Duodenal mucosa (tissue), 2 donors: ENCODE measurements at regions not wholly inside any gene's neighbourhood (a gene's known extent, or its start where the extent isn't known, plus 50 kb on each side); places are given as distances from the start of the nearest gene placed in this dataset.

Source experiments
- H3K27ac ChIP-seq: one replicate; pipeline ENCODE4 v1.7.0; 2013; ENCODE audit warnings: low read depth, low read length
- H3K27me3 ChIP-seq, 2 donors: one replicate each; pipeline ENCODE4 v1.7.0; 2013; ENCODE audit warnings: low read length in 2 of 2, control low read depth in 1 of 2; ENCODE audit not compliant: insufficient read depth in 2 of 2, control insufficient read depth in 1 of 2
- H3K36me3 ChIP-seq, 2 donors: one replicate each; pipeline ENCODE4 v1.7.0; 2013; ENCODE audit warnings: low read length in 2 of 2, control low read depth in 1 of 2; ENCODE audit not compliant: insufficient read depth in 2 of 2, control insufficient read depth in 1 of 2
- H3K4me1 ChIP-seq, 2 donors: one replicate each; pipeline ENCODE4 v1.7.0; 2013; ENCODE audit warnings: low read length in 2 of 2, control low read depth in 1 of 2; ENCODE audit not compliant: insufficient read depth in 2 of 2, control insufficient read depth in 1 of 2
- H3K4me3 ChIP-seq, 2 donors: one replicate each; pipeline ENCODE4 v1.7.0; 2013; ENCODE audit warnings: low read length in 2 of 2, low read depth in 1 of 2
- H3K9ac ChIP-seq, 2 donors: one replicate each; pipeline ENCODE4 v1.7.0; 2013; ENCODE audit warnings: low read length in 2 of 2, low read depth in 1 of 2
- H3K9me3 ChIP-seq, 2 donors: one replicate each; pipeline ENCODE4 v1.7.0; 2013; ENCODE audit warnings: low read length in 2 of 2, control low read depth in 1 of 2; ENCODE audit not compliant: control insufficient read depth in 1 of 2

GRCh38 chr12:66877925-66878324 lies 199.0 kb upstream of the GRIP1 start:
- Histone ChIP-seq H3K9me3 (no peaks in the 10 kb centered on the region), H3K4me3 (no peak overlapping the region), H3K27me3 (no peaks in the 10 kb centered on the region), H3K9ac (no peak overlapping the region), H3K4me1 (no peaks in the 10 kb centered on the region), H3K36me3 (no peaks in the 10 kb centered on the region), H3K27ac (no peak overlapping the region)

DNA sequence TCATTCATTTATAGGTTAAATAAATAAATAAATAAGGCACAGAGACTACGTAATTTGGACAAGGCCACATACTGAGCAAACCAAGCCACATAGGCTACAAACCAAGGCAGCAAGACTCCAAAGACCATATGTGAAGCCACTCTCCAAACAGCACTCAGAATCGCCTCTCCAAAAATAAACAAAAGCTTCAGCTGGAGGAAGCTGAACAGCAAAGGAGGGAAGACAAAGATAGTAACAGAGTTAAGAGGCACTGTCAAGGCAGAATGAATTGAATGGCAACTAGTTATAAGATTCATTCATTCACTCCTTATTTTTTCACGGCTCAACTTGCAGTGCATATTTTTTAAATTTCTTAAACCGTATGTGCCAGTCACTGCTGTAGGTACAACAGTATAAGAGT lies 200.5 kb upstream of the GRIP1 start:
- Histone ChIP-seq H3K4me1 (no peaks in the 10 kb centered on the region), H3K4me3 (no peak overlapping the region), H3K27me3 (no peaks in the 10 kb centered on the region)

DNA sequence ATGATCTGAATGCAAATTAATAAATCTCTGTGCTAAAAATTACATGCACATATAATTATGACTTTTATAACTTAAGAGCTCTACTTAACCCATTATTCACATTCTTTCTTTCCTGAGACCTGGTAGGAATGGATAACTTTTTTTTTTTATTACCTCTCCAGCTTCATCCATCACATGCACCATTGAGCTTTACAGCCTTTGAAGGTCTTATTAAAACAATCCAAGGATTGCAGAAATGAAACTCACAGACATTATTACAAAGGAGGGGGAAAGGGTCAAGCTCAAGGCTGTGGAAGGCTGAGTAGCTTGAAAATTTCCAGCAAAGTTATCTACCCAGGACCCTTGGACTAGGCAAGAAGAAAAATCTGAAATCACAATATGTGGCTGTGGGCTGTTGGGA lies 202.5 kb upstream of the GRIP1 start:
- Histone ChIP-seq H3K27me3 (no peaks in the 10 kb centered on the region), H3K27ac (no peak overlapping the region), H3K36me3 (no peaks in the 10 kb centered on the region), H3K4me3 (no peak overlapping the region), H3K9ac (no peak overlapping the region), H3K9me3 (no peaks in the 10 kb centered on the region), H3K4me1 (no peaks in the 10 kb centered on the region)

More for the DNA sequence above, 200.5 kb upstream of the GRIP1 start:
- Histone ChIP-seq H3K27ac (no peak overlapping the region), H3K9ac (no peak overlapping the region), H3K9me3 (no peaks in the 10 kb centered on the region), H3K36me3 (no peaks in the 10 kb centered on the region)

- no peak overlapping the region for H3K4me3 ChIP-seq
- H3K9ac ChIP-seq, result no peak overlapping the region
- no peaks in the 10 kb centered on the region for H3K36me3 ChIP-seq
Measured at GRCh38 chr12:66884091-66884490, 205.2 kb upstream of the GRIP1 start.

DNA sequence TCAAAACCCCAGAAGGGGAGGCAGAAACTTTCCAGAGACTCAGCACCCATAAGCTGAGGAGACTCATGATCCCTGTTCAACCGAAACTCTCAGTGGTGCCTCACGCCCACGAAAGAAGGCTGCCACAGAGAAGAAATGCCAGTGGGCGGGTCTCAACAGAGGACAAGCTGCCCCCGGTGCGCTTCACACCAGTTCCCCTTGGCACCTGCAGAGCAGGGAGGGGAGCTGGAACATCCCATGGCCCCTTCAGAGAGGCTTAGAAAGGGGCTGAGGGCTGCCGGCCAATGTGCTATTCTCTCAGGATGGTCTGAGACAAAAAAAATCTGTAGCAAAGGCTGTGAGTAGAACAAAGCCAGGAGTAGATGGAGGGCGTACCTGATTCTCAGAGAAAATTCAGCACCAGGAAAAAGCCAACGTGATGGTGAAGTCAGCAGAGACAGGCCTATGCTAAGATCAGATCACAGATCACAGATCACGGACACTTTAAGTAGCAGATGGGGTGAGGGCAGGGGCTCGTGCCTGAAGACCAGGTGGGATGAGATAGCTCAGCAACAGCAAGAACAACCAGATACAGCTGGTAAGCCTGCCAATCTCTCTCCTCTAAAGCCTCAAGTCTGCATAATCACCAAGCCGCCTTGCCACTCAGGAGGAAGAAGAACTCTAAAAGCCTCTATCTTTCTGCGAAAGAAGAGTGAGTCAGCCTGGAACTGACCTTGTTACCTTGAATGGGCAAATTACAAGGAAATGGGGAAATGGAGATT lies 206.4 kb upstream of the GRIP1 start:
- no peak overlapping the region for H3K4me3 ChIP-seq
- H3K36me3 ChIP-seq, result no peaks in the 10 kb centered on the region
- no peaks in the 10 kb centered on the region for H3K4me1 ChIP-seq
- H3K27me3 ChIP-seq, result no peaks in the 10 kb centered on the region
- H3K27ac ChIP-seq, result no peak overlapping the region
- H3K9me3 ChIP-seq, result no peaks in the 10 kb centered on the region
- no peak overlapping the region for H3K9ac ChIP-seq

More at GRCh38 chr12:66884091-66884490, 205.2 kb upstream of the GRIP1 start:
- Histone ChIP-seq H3K4me1 (no peaks in the 10 kb centered on the region), H3K27ac (no peak overlapping the region), H3K9me3 (no peaks in the 10 kb centered on the region), H3K27me3 (no peaks in the 10 kb centered on the region)

DNA sequence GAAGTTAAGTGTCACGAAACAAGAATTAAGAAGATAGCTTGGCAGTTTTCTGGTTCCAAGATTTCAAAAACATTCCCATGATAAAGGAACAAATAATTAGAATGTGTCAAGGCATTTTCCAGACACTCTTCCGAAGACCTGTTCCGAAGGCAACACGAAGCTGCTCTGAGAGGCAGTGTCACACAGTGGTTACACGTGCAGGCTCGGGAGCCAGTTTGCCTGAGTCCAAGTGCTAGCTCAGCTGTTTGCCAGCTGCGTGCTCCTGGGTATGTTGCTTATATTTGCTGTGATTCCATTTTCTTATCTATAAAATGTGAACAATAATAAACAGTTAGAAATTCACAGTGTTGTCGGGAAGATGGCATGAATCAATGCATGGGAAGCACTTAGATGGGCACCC lies 217.9 kb upstream of the GRIP1 start:
- Histone ChIP-seq H3K4me3 (no peak overlapping the region), H3K36me3 (no peaks in the 10 kb centered on the region), H3K27ac (no peak overlapping the region), H3K4me1 (peaks cover 3 to 7% of the 10 kb centered on the region in 2 donors), H3K9me3 (no peaks in the 10 kb centered on the region), H3K27me3 (no peaks in the 10 kb centered on the region), H3K9ac (no peak overlapping the region)

- Histone ChIP-seq H3K4me3 (no peak overlapping the region), H3K27ac (no peak overlapping the region), H3K36me3 (no peaks in the 10 kb centered on the region), H3K9ac (no peak overlapping the region), H3K4me1 (peaks cover 3 to 7% of the 10 kb centered on the region in 2 donors), H3K27me3 (no peaks in the 10 kb centered on the region), H3K9me3 (no peaks in the 10 kb centered on the region)
Measured at GRCh38 chr12:66898700-66899469, 220.0 kb upstream of the GRIP1 start.

GRCh38 chr12:66899588-66899987 lies 220.7 kb upstream of the GRIP1 start:
- peaks cover 3 to 7% of the 10 kb centered on the region in 2 donors for H3K4me1 ChIP-seq
- H3K27me3 ChIP-seq, result no peaks in the 10 kb centered on the region
- H3K9ac ChIP-seq, result no peak overlapping the region
- no peak overlapping the region for H3K27ac ChIP-seq
- no peak overlapping the region for H3K4me3 ChIP-seq
- no peaks in the 10 kb centered on the region for H3K9me3 ChIP-seq
- no peaks in the 10 kb centered on the region for H3K36me3 ChIP-seq

DNA sequence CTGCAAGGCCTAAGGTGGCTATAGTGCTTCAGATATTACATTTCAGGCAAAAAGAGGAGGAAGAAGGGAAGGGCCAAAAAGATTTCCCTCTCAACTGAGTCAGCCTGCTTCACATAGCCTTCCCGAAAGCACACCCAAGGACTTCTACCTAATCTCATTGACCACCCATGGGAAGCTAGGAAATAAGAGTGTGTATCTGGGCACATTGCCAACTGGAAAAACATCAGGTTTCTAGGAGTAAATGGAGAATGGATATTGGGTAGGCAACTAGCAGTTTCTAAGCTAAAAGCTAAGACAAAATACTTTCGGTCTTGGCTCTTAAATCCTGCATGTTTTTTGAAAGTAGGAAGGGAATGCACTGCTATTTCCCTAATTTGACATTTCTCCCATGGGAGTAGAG lies 221.7 kb upstream of the GRIP1 start:
- H3K27me3 ChIP-seq, result no peaks in the 10 kb centered on the region
- H3K9ac ChIP-seq, result no peak overlapping the region
- no peaks in the 10 kb centered on the region for H3K9me3 ChIP-seq
- H3K4me1 ChIP-seq, result peaks cover 3 to 7% of the 10 kb centered on the region in 2 donors
- no peaks in the 10 kb centered on the region for H3K36me3 ChIP-seq
- no peak overlapping the region for H3K27ac ChIP-seq
- no peak overlapping the region for H3K4me3 ChIP-seq

GRCh38 chr12:66901138-66901932 lies 222.5 kb upstream of the GRIP1 start:
- Histone ChIP-seq H3K36me3 (no peaks in the 10 kb centered on the region), H3K9me3 (no peaks in the 10 kb centered on the region), H3K27ac (no peak overlapping the region), H3K27me3 (no peaks in the 10 kb centered on the region), H3K9ac (no peak overlapping the region), H3K4me3 (no peak overlapping the region), H3K4me1 (peaks cover 3 to 7% of the 10 kb centered on the region in 2 donors)
